Duodenal mucosa (tissue), 2 donors: ENCODE measurements at regions not wholly inside any gene's neighbourhood (a gene's known extent, or its start where the extent isn't known, plus 50 kb on each side); places are given as distances from the start of the nearest gene placed in this dataset.

ENCODE experiments used
- H3K27ac ChIP-seq: one replicate; pipeline ENCODE4 v1.7.0; 2013; ENCODE audit warnings: low read depth, low read length
- H3K27me3 ChIP-seq, 2 donors: one replicate each; pipeline ENCODE4 v1.7.0; 2013; ENCODE audit warnings: low read length in 2 of 2, control low read depth in 1 of 2; ENCODE audit not compliant: insufficient read depth in 2 of 2, control insufficient read depth in 1 of 2
- H3K36me3 ChIP-seq, 2 donors: one replicate each; pipeline ENCODE4 v1.7.0; 2013; ENCODE audit warnings: low read length in 2 of 2, control low read depth in 1 of 2; ENCODE audit not compliant: insufficient read depth in 2 of 2, control insufficient read depth in 1 of 2
- H3K4me1 ChIP-seq, 2 donors: one replicate each; pipeline ENCODE4 v1.7.0; 2013; ENCODE audit warnings: low read length in 2 of 2, control low read depth in 1 of 2; ENCODE audit not compliant: insufficient read depth in 2 of 2, control insufficient read depth in 1 of 2
- H3K4me3 ChIP-seq, 2 donors: one replicate each; pipeline ENCODE4 v1.7.0; 2013; ENCODE audit warnings: low read length in 2 of 2, low read depth in 1 of 2
- H3K9ac ChIP-seq, 2 donors: one replicate each; pipeline ENCODE4 v1.7.0; 2013; ENCODE audit warnings: low read length in 2 of 2, low read depth in 1 of 2
- H3K9me3 ChIP-seq, 2 donors: one replicate each; pipeline ENCODE4 v1.7.0; 2013; ENCODE audit warnings: low read length in 2 of 2, control low read depth in 1 of 2; ENCODE audit not compliant: control insufficient read depth in 1 of 2

GRCh38 chr4:157776930-157777528 is 395.8 kb downstream of the GASK1B start:
- H3K4me1 ChIP-seq, result no peaks in the 10 kb centered on the region
- no peaks in the 10 kb centered on the region for H3K27me3 ChIP-seq
- no peak overlapping the region for H3K4me3 ChIP-seq
- H3K9ac ChIP-seq, result no peak overlapping the region
- H3K36me3 ChIP-seq, result no peaks in the 10 kb centered on the region
- H3K27ac ChIP-seq, result no peak overlapping the region
- H3K9me3 ChIP-seq, result no peaks in the 10 kb centered on the region

- Histone ChIP-seq H3K4me3 (no peak overlapping the region), H3K27me3 (no peaks in the 10 kb centered on the region), H3K9ac (no peak overlapping the region), H3K4me1 (no peaks in the 10 kb centered on the region), H3K9me3 (no peaks in the 10 kb centered on the region), H3K27ac (no peak overlapping the region), H3K36me3 (no peaks in the 10 kb centered on the region)
These were observed 396.9 kb downstream of the GASK1B start for GRCh38 chr4:157775971-157776370.

- H3K4me3 ChIP-seq, result no peak overlapping the region
- no peaks in the 10 kb centered on the region for H3K27me3 ChIP-seq
- H3K9ac ChIP-seq, result no peak overlapping the region
- no peaks in the 10 kb centered on the region for H3K9me3 ChIP-seq
- H3K4me1 ChIP-seq, result no peaks in the 10 kb centered on the region
- H3K36me3 ChIP-seq, result no peaks in the 10 kb centered on the region
- H3K27ac ChIP-seq, result no peak overlapping the region
These were observed 399.9 kb downstream of the GASK1B start for GRCh38 chr4:157772907-157773306.

- Histone ChIP-seq H3K9ac (no peak overlapping the region), H3K4me3 (no peak overlapping the region), H3K27me3 (no peaks in the 10 kb centered on the region), H3K9me3 (no peaks in the 10 kb centered on the region), H3K4me1 (peaks cover 0 to 4% of the 10 kb centered on the region in 2 donors), H3K36me3 (no peaks in the 10 kb centered on the region), H3K27ac (no peak overlapping the region)
These were observed 404.4 kb downstream of the GASK1B start for GRCh38 chr4:157768419-157768818.

- Histone ChIP-seq H3K27ac (no peak overlapping the region), H3K36me3 (no peaks in the 10 kb centered on the region), H3K27me3 (no peaks in the 10 kb centered on the region), H3K9ac (no peak overlapping the region), H3K4me3 (no peak overlapping the region), H3K4me1 (peaks cover 0 to 4% of the 10 kb centered on the region in 2 donors), H3K9me3 (no peaks in the 10 kb centered on the region)
These were observed 409.3 kb downstream of the GASK1B start for GRCh38 chr4:157763490-157763889.

GRCh38 chr4:157754410-157754809 is 418.4 kb downstream of the GASK1B start:
- H3K36me3 ChIP-seq, result no peaks in the 10 kb centered on the region
- H3K27ac ChIP-seq, result no peak overlapping the region
- H3K4me3 ChIP-seq, result no peak overlapping the region
- H3K9ac ChIP-seq, result no peak overlapping the region
- H3K4me1 ChIP-seq, result no peaks in the 10 kb centered on the region
- H3K9me3 ChIP-seq, result no peaks in the 10 kb centered on the region
- H3K27me3 ChIP-seq, result no peaks in the 10 kb centered on the region

GRCh38 chr4:157751631-157752030 is 421.2 kb downstream of the GASK1B start:
- Histone ChIP-seq H3K36me3 (no peaks in the 10 kb centered on the region), H3K9me3 (no peaks in the 10 kb centered on the region), H3K27ac (no peak overlapping the region), H3K4me3 (no peak overlapping the region), H3K9ac (no peak overlapping the region), H3K4me1 (no peaks in the 10 kb centered on the region), H3K27me3 (no peaks in the 10 kb centered on the region)

GRCh38 chr4:157741642-157742041 is 431.2 kb downstream of the GASK1B start:
- H3K9ac ChIP-seq, result no peak overlapping the region
- no peaks in the 10 kb centered on the region for H3K36me3 ChIP-seq
- H3K9me3 ChIP-seq, result no peaks in the 10 kb centered on the region
- no peak overlapping the region for H3K4me3 ChIP-seq
- no peaks in the 10 kb centered on the region for H3K4me1 ChIP-seq
- H3K27me3 ChIP-seq, result no peaks in the 10 kb centered on the region
- no peak overlapping the region for H3K27ac ChIP-seq

- no peak overlapping the region for H3K9ac ChIP-seq
- no peak overlapping the region for H3K27ac ChIP-seq
- no peaks in the 10 kb centered on the region for H3K36me3 ChIP-seq
- H3K27me3 ChIP-seq, result no peaks in the 10 kb centered on the region
- no peak overlapping the region for H3K4me3 ChIP-seq
- no peaks in the 10 kb centered on the region for H3K9me3 ChIP-seq
- H3K4me1 ChIP-seq, result no peaks in the 10 kb centered on the region
These were observed 433.6 kb downstream of the GASK1B start for GRCh38 chr4:157739242-157739641.

GRCh38 chr4:157728215-157728614 is 444.6 kb downstream of the GASK1B start:
- Histone ChIP-seq H3K27ac (no peak overlapping the region), H3K27me3 (no peaks in the 10 kb centered on the region), H3K36me3 (no peaks in the 10 kb centered on the region), H3K4me3 (no peak overlapping the region), H3K9ac (no peak overlapping the region), H3K9me3 (no peaks in the 10 kb centered on the region), H3K4me1 (no peaks in the 10 kb centered on the region)

- Histone ChIP-seq H3K4me1 (no peaks in the 10 kb centered on the region), H3K27ac (no peak overlapping the region), H3K9me3 (no peaks in the 10 kb centered on the region), H3K4me3 (no peak overlapping the region), H3K27me3 (no peaks in the 10 kb centered on the region), H3K9ac (no peak overlapping the region), H3K36me3 (no peaks in the 10 kb centered on the region)
These were observed 445.7 kb downstream of the GASK1B start for GRCh38 chr4:157727163-157727562.
